ENCODE measurements at regions not wholly inside any gene's neighbourhood (a gene's known extent, or its start where the extent isn't known, plus 50 kb on each side); places are given as distances from the start of the nearest gene placed in this dataset.

- TF ChIP-seq CTCF (IDR thresholded peaks at IDR 0.05) (no peak), POLR2A (IDR thresholded peaks at IDR 0.05) (no peak)
Observed at GRCh38 chr6:14881398-14881797, 364.5 kb upstream of the JARID2 start.

Data from body of pancreas (tissue), 4 donors.